Calu3 (cell line): ENCODE measurements at regions not wholly inside any gene's neighbourhood (a gene's known extent, or its start where the extent isn't known, plus 50 kb on each side); places are given as distances from the start of the nearest gene placed in this dataset.

Experiments used
- BruUV-seq: library from RNA; stranded (reverse); fragments of 400-500 nt; replicated peaks from 2 replicates; lab custom pipeline; 2021; lab: Mats Ljungman, UMichigan
- CTCF ChIA-PET: fragments of 300-600 bp; sonication (Branson Sonifier 250); formaldehyde crosslinking; loops from one replicate; lab custom pipeline; 2022; ENCODE audit warnings: antibody characterized with exemption; lab: Charles Lee
- DNase-seq: peaks from one replicate; pipeline ENCODE4 v3.0.0; 2022
- H3K27ac Mint-ChIP-seq: one replicate; pipeline ENCODE4 v1.8.0; 2022; ENCODE audit warnings: mixed read lengths; ENCODE audit not compliant: unreplicated experiment
- H3K27me3 Mint-ChIP-seq: one replicate; pipeline ENCODE4 v1.8.0; 2022; ENCODE audit warnings: mixed read lengths; ENCODE audit not compliant: unreplicated experiment
- H3K36me3 Mint-ChIP-seq: one replicate; pipeline ENCODE4 v1.8.0; 2022; ENCODE audit warnings: mild to moderate bottlenecking, moderate library complexity, mixed read lengths; ENCODE audit not compliant: insufficient read depth, unreplicated experiment
- H3K4me1 Mint-ChIP-seq: one replicate; pipeline ENCODE4 v1.8.0; 2022; ENCODE audit warnings: mild to moderate bottlenecking, low read depth, mixed read lengths; ENCODE audit not compliant: unreplicated experiment
- H3K4me3 Mint-ChIP-seq: one replicate; pipeline ENCODE4 v1.8.0; 2022; ENCODE audit warnings: mild to moderate bottlenecking, low read depth, moderate library complexity, mixed read lengths; ENCODE audit not compliant: unreplicated experiment
- H3K9me3 Mint-ChIP-seq: one replicate; pipeline ENCODE4 v1.8.0; 2022; ENCODE audit warnings: low read depth, mixed read lengths; ENCODE audit not compliant: unreplicated experiment
- intact Hi-C: fragments of 100-400 bp; cut with micrococcal nuclease; formaldehyde crosslinking; loops from one replicate; pipeline ENCODE4 v1.10.0; 2022; ENCODE audit not compliant: unreplicated experiment
- TF ChIP-seq, protein P1 (sequence below): fragments of 200-600 bp; IDR thresholded peaks from one replicate; pipeline ENCODE4 v1.8.0; 2022; ENCODE audit warnings: antibody characterized with exemption; ENCODE audit not compliant: unreplicated experiment

DNA sequence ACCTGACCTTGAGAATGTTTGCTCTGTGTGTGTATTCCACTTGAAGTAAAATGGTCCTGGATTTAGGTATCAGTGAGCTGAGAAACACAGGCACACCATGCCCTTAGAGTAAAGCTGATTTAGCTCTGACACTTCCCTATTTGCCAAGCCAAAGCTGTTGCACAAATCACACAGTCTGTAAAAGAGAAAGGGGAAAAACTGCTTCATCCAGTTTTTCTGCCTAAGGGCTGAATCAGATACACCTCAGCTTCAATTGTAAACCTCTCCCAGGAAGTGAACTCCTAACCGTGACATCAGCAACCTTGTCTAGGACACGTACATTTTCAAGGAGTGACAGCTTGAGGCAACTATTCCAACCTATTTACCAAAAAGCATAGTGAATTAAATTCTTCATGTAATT is 150.4 kb downstream of the NR4A2 start:
- BruUV-seq, result no TSS peak

DNA sequence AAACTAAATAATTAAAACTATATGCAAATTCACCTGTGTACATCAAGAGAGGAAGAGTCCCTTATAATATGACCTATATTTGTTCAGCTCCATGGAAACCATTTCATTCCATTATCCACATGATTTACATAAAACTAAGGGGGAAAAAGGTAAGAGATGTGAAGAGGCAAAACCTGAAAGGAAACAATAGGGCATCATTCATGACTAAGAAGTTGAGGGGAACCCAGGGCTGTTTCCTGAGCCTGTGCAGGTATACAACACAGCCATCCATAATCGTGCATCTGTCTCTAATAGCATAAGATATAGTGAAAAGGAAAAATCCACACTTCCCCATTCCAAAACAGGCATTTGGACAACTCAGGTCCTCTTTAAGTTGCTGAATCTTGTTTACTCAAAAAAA is 151.3 kb downstream of the NR4A2 start:
- no TSS peak for BruUV-seq
- peaks cover 35% of the 10 kb centered on the region for H3K4me1 Mint-ChIP-seq
- peaks cover 8% of the 10 kb centered on the region for H3K36me3 Mint-ChIP-seq
- H3K27me3 Mint-ChIP-seq, result no peaks in the 10 kb centered on the region
- peak overlapping the region; percentile 36 for H3K4me3 Mint-ChIP-seq
- peak overlapping the region; percentile 95 for H3K27ac Mint-ChIP-seq
- TF ChIP-seq, protein P1, sequence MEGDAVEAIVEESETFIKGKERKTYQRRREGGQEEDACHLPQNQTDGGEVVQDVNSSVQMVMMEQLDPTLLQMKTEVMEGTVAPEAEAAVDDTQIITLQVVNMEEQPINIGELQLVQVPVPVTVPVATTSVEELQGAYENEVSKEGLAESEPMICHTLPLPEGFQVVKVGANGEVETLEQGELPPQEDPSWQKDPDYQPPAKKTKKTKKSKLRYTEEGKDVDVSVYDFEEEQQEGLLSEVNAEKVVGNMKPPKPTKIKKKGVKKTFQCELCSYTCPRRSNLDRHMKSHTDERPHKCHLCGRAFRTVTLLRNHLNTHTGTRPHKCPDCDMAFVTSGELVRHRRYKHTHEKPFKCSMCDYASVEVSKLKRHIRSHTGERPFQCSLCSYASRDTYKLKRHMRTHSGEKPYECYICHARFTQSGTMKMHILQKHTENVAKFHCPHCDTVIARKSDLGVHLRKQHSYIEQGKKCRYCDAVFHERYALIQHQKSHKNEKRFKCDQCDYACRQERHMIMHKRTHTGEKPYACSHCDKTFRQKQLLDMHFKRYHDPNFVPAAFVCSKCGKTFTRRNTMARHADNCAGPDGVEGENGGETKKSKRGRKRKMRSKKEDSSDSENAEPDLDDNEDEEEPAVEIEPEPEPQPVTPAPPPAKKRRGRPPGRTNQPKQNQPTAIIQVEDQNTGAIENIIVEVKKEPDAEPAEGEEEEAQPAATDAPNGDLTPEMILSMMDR, result no peak
- no peak for DNase-seq
- CTCF ChIA-PET, result interaction anchor here (0.7 to 1.0 kb wide), 2 partner anchors 154 to 292 kb away, joined by 4 read pairs; no protein-coding TSS in a partner anchor
- intact Hi-C loops, result no loop called here
- H3K9me3 Mint-ChIP-seq, result no peaks in the 10 kb centered on the region

More for the DNA sequence above, 150.4 kb downstream of the NR4A2 start:
- intact Hi-C loops, result loop anchor here (1.0 kb wide), 1 partner anchor 153 kb away; no protein-coding TSS in a partner anchor
- Mint-ChIP-seq H3K36me3 (peaks cover 8% of the 10 kb centered on the region), H3K27ac (peak overlapping the region; percentile 95), H3K9me3 (no peaks in the 10 kb centered on the region), H3K27me3 (no peaks in the 10 kb centered on the region), H3K4me1 (peaks cover 35% of the 10 kb centered on the region), H3K4me3 (peak overlapping the region; percentile 36)
- TF ChIP-seq, protein P1, result no peak
- CTCF ChIA-PET, result interaction anchor here (1.0 to 1.1 kb wide), 2 partner anchors 11 to 26 kb away, joined by 3 to 7 read pairs; no protein-coding TSS in a partner anchor
- peak; percentile 75 for DNase-seq

DNA sequence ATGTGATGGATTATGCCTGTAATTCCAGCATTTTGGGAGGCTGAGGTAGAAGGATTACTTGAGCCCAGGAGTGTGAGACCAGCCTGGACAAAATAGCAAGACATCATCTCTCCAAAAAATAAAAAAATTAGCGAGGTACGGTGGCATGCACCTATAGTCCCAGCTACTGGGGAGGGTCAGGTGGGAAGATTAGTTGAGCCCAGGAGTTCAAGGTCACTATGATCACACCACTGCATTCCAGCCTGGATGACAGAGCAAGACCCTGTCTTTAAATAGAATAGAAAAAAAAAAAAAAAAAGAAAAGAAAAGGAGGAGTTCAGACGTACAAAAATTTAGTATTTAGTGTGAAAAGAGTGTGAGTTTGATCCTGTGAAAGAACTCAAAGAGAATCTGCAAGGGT is 154.9 kb downstream of the NR4A2 start:
- BruUV-seq, result no TSS peak
- TF ChIP-seq, protein P1, result no peak

DNA sequence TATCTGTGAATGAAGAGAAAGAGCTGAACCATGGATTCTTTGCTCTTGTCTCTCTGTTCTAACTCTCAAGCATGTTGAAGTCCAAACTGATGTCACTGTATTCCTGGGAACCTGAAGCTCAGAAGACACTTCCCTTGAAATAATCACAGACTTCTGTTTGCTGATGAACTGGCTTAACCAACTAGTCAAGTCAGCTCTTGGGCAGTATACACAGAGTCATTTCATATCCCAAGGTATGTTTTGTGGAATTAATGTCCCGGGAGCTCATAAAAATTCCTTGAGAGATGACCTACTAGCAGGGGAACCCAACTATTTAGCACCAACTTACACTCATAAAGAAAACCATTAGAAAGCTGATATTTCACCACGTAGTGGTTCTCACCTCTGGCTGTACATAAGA is 156.6 kb downstream of the NR4A2 start:
- no peaks in the 10 kb centered on the region for H3K36me3 Mint-ChIP-seq
- CTCF ChIA-PET, result no interaction called here
- no peak overlapping the region for H3K27ac Mint-ChIP-seq
- no peak overlapping the region for H3K4me3 Mint-ChIP-seq
- no TSS peak for BruUV-seq
- TF ChIP-seq, protein P1, result no peak
- H3K9me3 Mint-ChIP-seq, result peaks cover 4% of the 10 kb centered on the region
- H3K27me3 Mint-ChIP-seq, result no peaks in the 10 kb centered on the region
- peaks cover 1% of the 10 kb centered on the region for H3K4me1 Mint-ChIP-seq
- intact Hi-C loops, result no loop called here
- DNase-seq, result no peak

More for the DNA sequence above, 154.9 kb downstream of the NR4A2 start:
- H3K4me1 Mint-ChIP-seq, result peaks cover 14% of the 10 kb centered on the region
- no peak overlapping the region for H3K4me3 Mint-ChIP-seq
- H3K9me3 Mint-ChIP-seq, result no peaks in the 10 kb centered on the region
- H3K36me3 Mint-ChIP-seq, result peaks cover 8% of the 10 kb centered on the region
- H3K27ac Mint-ChIP-seq, result no peak overlapping the region
- H3K27me3 Mint-ChIP-seq, result no peaks in the 10 kb centered on the region
- CTCF ChIA-PET, result no interaction called here
- no peak for DNase-seq
- intact Hi-C loops, result no loop called here
